ENCODE measurements at regions not wholly inside any gene's neighbourhood (a gene's known extent, or its start where the extent isn't known, plus 50 kb on each side); places are given as distances from the start of the nearest gene placed in this dataset.

GRCh38 chrX:84611843-84612636 is 109.8 kb upstream of the HDX start:
- no peak for DNase-seq (ENCODE audit: low read depth)
- H3K27me3 ChIP-seq (replicated peaks; ENCODE audit: control insufficient read depth, insufficient read depth, low read length): no peaks in the 10 kb centered on the region
- H3K9me3 ChIP-seq (ENCODE audit: control insufficient read depth, low read length): no peaks in the 10 kb centered on the region
- no peaks in the 10 kb centered on the region for H3K36me3 ChIP-seq (ENCODE audit: control insufficient read depth, insufficient read depth, low read length, severe bottlenecking)
- no peak overlapping the region for H3K4me3 ChIP-seq (ENCODE audit: low read length)
- no peak overlapping the region for H3K9ac ChIP-seq (ENCODE audit: low read length)
- no peaks in the 10 kb centered on the region for H3K4me1 ChIP-seq (ENCODE audit: control insufficient read depth, insufficient read depth, low read length)

GRCh38 chrX:84634201-84634782 is 132.0 kb upstream of the HDX start:
- Histone ChIP-seq H3K4me3 (ENCODE audit: low read length) (no peak overlapping the region), H3K27me3 (replicated peaks; ENCODE audit: control insufficient read depth, insufficient read depth, low read length) (peaks cover 4% of the 10 kb centered on the region), H3K9me3 (ENCODE audit: control insufficient read depth, low read length) (peaks cover 7% of the 10 kb centered on the region), H3K4me1 (ENCODE audit: control insufficient read depth, insufficient read depth, low read length) (no peaks in the 10 kb centered on the region), H3K36me3 (ENCODE audit: control insufficient read depth, insufficient read depth, low read length, severe bottlenecking) (no peaks in the 10 kb centered on the region), H3K9ac (ENCODE audit: low read length) (no peak overlapping the region)
- DNase-seq (ENCODE audit: low read depth): no peak

GRCh38 chrX:84666086-84666485 is 163.8 kb upstream of the HDX start:
- no peaks in the 10 kb centered on the region for H3K27me3 ChIP-seq (replicated peaks; ENCODE audit: control insufficient read depth, insufficient read depth, low read length)
- no peak overlapping the region for H3K9ac ChIP-seq (ENCODE audit: low read length)
- H3K4me3 ChIP-seq (ENCODE audit: low read length): no peak overlapping the region
- no peaks in the 10 kb centered on the region for H3K9me3 ChIP-seq (ENCODE audit: control insufficient read depth, low read length)
- no peaks in the 10 kb centered on the region for H3K36me3 ChIP-seq (ENCODE audit: control insufficient read depth, insufficient read depth, low read length, severe bottlenecking)
- no peaks in the 10 kb centered on the region for H3K4me1 ChIP-seq (ENCODE audit: control insufficient read depth, insufficient read depth, low read length)
- DNase-seq (ENCODE audit: low read depth): no peak

- no peaks in the 10 kb centered on the region for H3K9me3 ChIP-seq (ENCODE audit: control insufficient read depth, low read length)
- H3K9ac ChIP-seq (ENCODE audit: low read length): no peak overlapping the region
- no peaks in the 10 kb centered on the region for H3K4me1 ChIP-seq (ENCODE audit: control insufficient read depth, insufficient read depth, low read length)
- no peak for DNase-seq (ENCODE audit: low read depth)
- H3K36me3 ChIP-seq (ENCODE audit: control insufficient read depth, insufficient read depth, low read length, severe bottlenecking): no peaks in the 10 kb centered on the region
- peaks cover 6% of the 10 kb centered on the region for H3K27me3 ChIP-seq (replicated peaks; ENCODE audit: control insufficient read depth, insufficient read depth, low read length)
- no peak overlapping the region for H3K4me3 ChIP-seq (ENCODE audit: low read length)
Measured at GRCh38 chrX:84690228-84690627, 188.0 kb upstream of the HDX start.

GRCh38 chrX:84709987-84710386 is 207.7 kb upstream of the HDX start:
- no peaks in the 10 kb centered on the region for H3K36me3 ChIP-seq (ENCODE audit: control insufficient read depth, insufficient read depth, low read length, severe bottlenecking)
- DNase-seq (ENCODE audit: low read depth): no peak
- H3K4me3 ChIP-seq (ENCODE audit: low read length): no peak overlapping the region
- no peaks in the 10 kb centered on the region for H3K9me3 ChIP-seq (ENCODE audit: control insufficient read depth, low read length)
- H3K27me3 ChIP-seq (replicated peaks; ENCODE audit: control insufficient read depth, insufficient read depth, low read length): peaks cover 13% of the 10 kb centered on the region
- H3K4me1 ChIP-seq (ENCODE audit: control insufficient read depth, insufficient read depth, low read length): no peaks in the 10 kb centered on the region
- no peak overlapping the region for H3K9ac ChIP-seq (ENCODE audit: low read length)

- DNase-seq (ENCODE audit: low read depth): no peak
- no peaks in the 10 kb centered on the region for H3K36me3 ChIP-seq (ENCODE audit: control insufficient read depth, insufficient read depth, low read length, severe bottlenecking)
- H3K4me3 ChIP-seq (ENCODE audit: low read length): no peak overlapping the region
- H3K9me3 ChIP-seq (ENCODE audit: control insufficient read depth, low read length): no peaks in the 10 kb centered on the region
- no peak overlapping the region for H3K9ac ChIP-seq (ENCODE audit: low read length)
- no peaks in the 10 kb centered on the region for H3K4me1 ChIP-seq (ENCODE audit: control insufficient read depth, insufficient read depth, low read length)
- peaks cover 13% of the 10 kb centered on the region for H3K27me3 ChIP-seq (replicated peaks; ENCODE audit: control insufficient read depth, insufficient read depth, low read length)
Measured at GRCh38 chrX:84710611-84711010, 208.4 kb upstream of the HDX start.

- DNase-seq (ENCODE audit: low read depth): no peak
- no peaks in the 10 kb centered on the region for H3K36me3 ChIP-seq (ENCODE audit: control insufficient read depth, insufficient read depth, low read length, severe bottlenecking)
- H3K9me3 ChIP-seq (ENCODE audit: control insufficient read depth, low read length): no peaks in the 10 kb centered on the region
- no peak overlapping the region for H3K9ac ChIP-seq (ENCODE audit: low read length)
- H3K4me1 ChIP-seq (ENCODE audit: control insufficient read depth, insufficient read depth, low read length): no peaks in the 10 kb centered on the region
- peaks cover 13% of the 10 kb centered on the region for H3K27me3 ChIP-seq (replicated peaks; ENCODE audit: control insufficient read depth, insufficient read depth, low read length)
- H3K4me3 ChIP-seq (ENCODE audit: low read length): no peak overlapping the region
Measured at GRCh38 chrX:84712621-84713020, 210.4 kb upstream of the HDX start.

GRCh38 chrX:84715315-84715714 is 213.1 kb upstream of the HDX start:
- H3K36me3 ChIP-seq (ENCODE audit: control insufficient read depth, insufficient read depth, low read length, severe bottlenecking): no peaks in the 10 kb centered on the region

GRCh38 chrX:84717343-84717742 is 215.1 kb upstream of the HDX start:
- H3K36me3 ChIP-seq (ENCODE audit: control insufficient read depth, insufficient read depth, low read length, severe bottlenecking): no peaks in the 10 kb centered on the region
- DNase-seq (ENCODE audit: low read depth): no peak
- no peaks in the 10 kb centered on the region for H3K9me3 ChIP-seq (ENCODE audit: control insufficient read depth, low read length)
- H3K27me3 ChIP-seq (replicated peaks; ENCODE audit: control insufficient read depth, insufficient read depth, low read length): no peaks in the 10 kb centered on the region
- no peak overlapping the region for H3K4me3 ChIP-seq (ENCODE audit: low read length)
- H3K9ac ChIP-seq (ENCODE audit: low read length): no peak overlapping the region
- H3K4me1 ChIP-seq (ENCODE audit: control insufficient read depth, insufficient read depth, low read length): no peaks in the 10 kb centered on the region

More at GRCh38 chrX:84715315-84715714, 213.1 kb upstream of the HDX start:
- DNase-seq (ENCODE audit: low read depth): no peak
- H3K27me3 ChIP-seq (replicated peaks; ENCODE audit: control insufficient read depth, insufficient read depth, low read length): peaks cover 6% of the 10 kb centered on the region
- H3K9ac ChIP-seq (ENCODE audit: low read length): no peak overlapping the region
- H3K9me3 ChIP-seq (ENCODE audit: control insufficient read depth, low read length): no peaks in the 10 kb centered on the region
- H3K4me1 ChIP-seq (ENCODE audit: control insufficient read depth, insufficient read depth, low read length): no peaks in the 10 kb centered on the region
- no peak overlapping the region for H3K4me3 ChIP-seq (ENCODE audit: low read length)

GRCh38 chrX:84721416-84721815 is 219.2 kb upstream of the HDX start:
- Histone ChIP-seq H3K9me3 (ENCODE audit: control insufficient read depth, low read length) (no peaks in the 10 kb centered on the region), H3K36me3 (ENCODE audit: control insufficient read depth, insufficient read depth, low read length, severe bottlenecking) (no peaks in the 10 kb centered on the region), H3K27me3 (replicated peaks; ENCODE audit: control insufficient read depth, insufficient read depth, low read length) (peaks cover 2% of the 10 kb centered on the region), H3K4me3 (ENCODE audit: low read length) (no peak overlapping the region), H3K9ac (ENCODE audit: low read length) (no peak overlapping the region), H3K4me1 (ENCODE audit: control insufficient read depth, insufficient read depth, low read length) (no peaks in the 10 kb centered on the region)
- DNase-seq (ENCODE audit: low read depth): no peak

GRCh38 chrX:84724576-84724975 is 222.3 kb upstream of the HDX start:
- Histone ChIP-seq H3K36me3 (ENCODE audit: control insufficient read depth, insufficient read depth, low read length, severe bottlenecking) (no peaks in the 10 kb centered on the region), H3K4me3 (ENCODE audit: low read length) (no peak overlapping the region), H3K4me1 (ENCODE audit: control insufficient read depth, insufficient read depth, low read length) (no peaks in the 10 kb centered on the region), H3K27me3 (replicated peaks; ENCODE audit: control insufficient read depth, insufficient read depth, low read length) (peaks cover 2% of the 10 kb centered on the region), H3K9ac (ENCODE audit: low read length) (no peak overlapping the region), H3K9me3 (ENCODE audit: control insufficient read depth, low read length) (no peaks in the 10 kb centered on the region)
- DNase-seq (ENCODE audit: low read depth): peak; percentile 12
